OCI-LY3 (cell line): ENCODE measurements at regions not wholly inside any gene's neighbourhood (a gene's known extent, or its start where the extent isn't known, plus 50 kb on each side); places are given as distances from the start of the nearest gene placed in this dataset.

ENCODE experiments used
- H2AFZ ChIP-seq: fragments of 200-600, 300-600 bp; shearing (Covaris generic); 2 replicates; pipeline ENCODE4 v1.6.0; 2014; ENCODE audit warnings: antibody characterized with exemption, low read depth, low read length
- H3K27ac ChIP-seq: fragments of 200-600, 300-600 bp; sonication (generic); 2 replicates; pipeline ENCODE4 v1.5.1; 2014; ENCODE audit warnings: mild to moderate bottlenecking, low read length, moderate library complexity, mixed read lengths
- H3K27me3 ChIP-seq: fragments of 200-600, 300-600 bp; sonication (generic); 2 replicates; pipeline ENCODE4 v1.6.1; 2014; ENCODE audit warnings: low read depth, low read length, mixed read lengths
- H3K36me3 ChIP-seq: fragments of 200-600, 300-600 bp; sonication (generic); replicated peaks from 2 replicates; pipeline ENCODE3; 2014; ENCODE audit warnings: low read depth, low read length, mixed read lengths
- H3K4me1 ChIP-seq: fragments of 300-600, 200-600 bp; sonication (generic); 2 replicates; pipeline ENCODE4 v1.6.1; 2014; ENCODE audit warnings: low read length, mixed read lengths
- H3K4me2 ChIP-seq: fragments of 200-600, 300-600 bp; sonication (generic); 2 replicates; pipeline ENCODE4 v1.6.1; 2014; ENCODE audit warnings: low read length, mixed read lengths
- H3K4me3 ChIP-seq: fragments of 300-600, 200-600 bp; sonication (generic); 2 replicates; pipeline ENCODE4 v1.5.1; 2014; ENCODE audit warnings: antibody characterized with exemption, mild to moderate bottlenecking, low read length, moderate library complexity
- H3K79me2 ChIP-seq: fragments of 300-600, 200-600 bp; shearing (Covaris generic); 2 replicates; pipeline ENCODE4 v1.6.1; 2014; ENCODE audit warnings: mild to moderate bottlenecking, low read length, mixed read lengths
- H3K9ac ChIP-seq: fragments of 300-600, 200-600 bp; shearing (Covaris generic); 2 replicates; pipeline ENCODE4 v1.6.0; 2014; ENCODE audit warnings: mild to moderate bottlenecking, low read length, moderate library complexity
- H3K9me3 ChIP-seq: fragments of 200-600, 300-600 bp; shearing (Covaris generic); 2 replicates; pipeline ENCODE4 v1.6.1; 2014; ENCODE audit warnings: low read length, mixed read lengths; ENCODE audit not compliant: insufficient read depth
- H4K20me1 ChIP-seq: fragments of 200-600, 300-600 bp; sonication (generic); 2 replicates; pipeline ENCODE4 v1.6.1; 2016; ENCODE audit warnings: low read length, mixed read lengths; ENCODE audit not compliant: insufficient read depth
- CTCF ChIP-seq: fragments of 200-600, 300-600 bp; sonication (generic); IDR thresholded peaks from 2 replicates; pipeline ENCODE4 v1.5.1; 2014; ENCODE audit warnings: antibody characterized with exemption, low read length, low read depth
- EZH2phosphoT487 ChIP-seq: fragments of 200-600 bp; shearing (Covaris generic); IDR thresholded peaks from 2 replicates; pipeline ENCODE4 v1.6.1; 2018; ENCODE audit warnings: antibody characterized with exemption, mixed run types, low read depth

GRCh38 chr13:73902847-73903246, 231.4 kb downstream of the KLF12 start:
- Histone ChIP-seq H4K20me1 (no peaks in the 10 kb centered on the region), H3K27me3 (no peaks in the 10 kb centered on the region), H3K4me1 (peaks cover 20% of the 10 kb centered on the region), H3K27ac (no peak overlapping the region), H3K9me3 (no peaks in the 10 kb centered on the region), H3K4me2 (no peak overlapping the region), H3K79me2 (no peaks in the 10 kb centered on the region), H2AFZ (no peak overlapping the region), H3K36me3 (no peaks in the 10 kb centered on the region), H3K9ac (no peak overlapping the region), H3K4me3 (no peak overlapping the region)
- TF ChIP-seq EZH2phosphoT487 (no peak), CTCF (no peak)

DNA sequence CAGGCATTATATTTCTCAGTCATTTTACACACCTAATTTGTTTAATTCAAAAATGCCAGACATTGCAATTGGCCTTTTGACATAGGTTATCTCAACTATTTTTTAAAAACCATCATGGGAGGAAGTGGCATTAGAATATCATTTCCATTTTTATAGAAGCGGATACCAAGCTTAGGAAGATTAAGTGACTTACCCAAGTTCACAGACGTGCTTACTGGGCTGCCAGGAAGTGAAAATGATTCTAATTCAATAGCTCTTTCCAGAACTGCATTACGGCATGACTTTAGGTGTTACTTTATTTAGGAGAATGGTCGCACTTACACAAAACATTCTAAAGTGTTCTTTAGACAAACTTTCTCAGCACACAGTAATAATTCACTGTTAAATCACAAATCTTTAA, 231.9 kb downstream of the KLF12 start:
- Histone ChIP-seq H2AFZ (no peak overlapping the region), H4K20me1 (no peaks in the 10 kb centered on the region), H3K9ac (no peak overlapping the region), H3K27ac (no peak overlapping the region), H3K4me3 (no peak overlapping the region), H3K9me3 (no peaks in the 10 kb centered on the region), H3K79me2 (no peaks in the 10 kb centered on the region), H3K4me1 (peaks cover 25% of the 10 kb centered on the region), H3K27me3 (no peaks in the 10 kb centered on the region), H3K36me3 (no peaks in the 10 kb centered on the region), H3K4me2 (no peak overlapping the region)
- no peak for TF ChIP-seq EZH2phosphoT487
- TF ChIP-seq CTCF = no peak

- no peaks in the 10 kb centered on the region for H4K20me1 ChIP-seq
- H3K27me3 ChIP-seq = no peaks in the 10 kb centered on the region
- H3K79me2 ChIP-seq = no peaks in the 10 kb centered on the region
- H3K9ac ChIP-seq = no peak overlapping the region
- H3K36me3 ChIP-seq = no peaks in the 10 kb centered on the region
- no peak for TF ChIP-seq CTCF
- no peak for TF ChIP-seq EZH2phosphoT487
- H3K9me3 ChIP-seq = no peaks in the 10 kb centered on the region
- no peak overlapping the region for H3K27ac ChIP-seq
- H3K4me1 ChIP-seq = peaks cover 33% of the 10 kb centered on the region
- H3K4me2 ChIP-seq = no peak overlapping the region
- H2AFZ ChIP-seq = no peak overlapping the region
- no peak overlapping the region for H3K4me3 ChIP-seq
These were observed 232.7 kb downstream of the KLF12 start for GRCh38 chr13:73901324-73902068.

GRCh38 chr13:73900591-73900990, 233.6 kb downstream of the KLF12 start:
- peaks cover 42% of the 10 kb centered on the region for H3K4me1 ChIP-seq
- no peaks in the 10 kb centered on the region for H3K27me3 ChIP-seq
- no peaks in the 10 kb centered on the region for H3K79me2 ChIP-seq
- no peak overlapping the region for H3K9ac ChIP-seq
- TF ChIP-seq CTCF = no peak
- H2AFZ ChIP-seq = no peak overlapping the region
- H3K36me3 ChIP-seq = no peaks in the 10 kb centered on the region
- H3K4me3 ChIP-seq = no peak overlapping the region
- no peaks in the 10 kb centered on the region for H3K9me3 ChIP-seq
- no peak overlapping the region for H3K4me2 ChIP-seq
- H3K27ac ChIP-seq = no peak overlapping the region
- no peaks in the 10 kb centered on the region for H4K20me1 ChIP-seq
